Medulla oblongata (tissue), 1 donor: ENCODE measurements at regions not wholly inside any gene's neighbourhood (a gene's known extent, or its start where the extent isn't known, plus 50 kb on each side); places are given as distances from the start of the nearest gene placed in this dataset.

ENCODE experiments used
- DNase-seq: peaks from one replicate; pipeline ENCODE4 v3.0.0-alpha.2; 2015; ENCODE audit errors: extremely low spot score

DNA sequence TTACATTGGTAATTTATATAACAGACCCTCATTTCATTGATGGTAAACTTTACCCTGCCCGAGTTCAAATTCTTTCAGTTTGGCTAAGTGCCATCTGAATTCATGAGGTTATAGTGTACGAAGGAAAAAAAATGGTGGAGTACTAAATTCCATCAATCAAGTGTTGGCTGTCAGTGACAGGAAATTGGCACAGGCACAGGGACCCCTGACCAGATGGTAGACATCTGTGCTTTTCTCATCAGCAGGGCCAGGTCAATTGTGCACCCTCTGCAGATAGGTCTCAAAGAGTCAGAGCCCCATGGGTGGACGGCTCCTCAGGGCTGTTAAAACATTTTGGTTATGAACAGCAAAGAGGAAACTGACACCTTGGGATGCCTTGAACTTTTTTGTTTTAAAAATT, 439.2 kb downstream of the SETBP1 start:
- DNase-seq: no peak

GRCh38 chr18:45121146-45121545, 440.5 kb downstream of the SETBP1 start:
- no peak for DNase-seq

- no peak for DNase-seq
Measured at GRCh38 chr18:45122506-45122905, 441.8 kb downstream of the SETBP1 start.

- DNase-seq: no peak
Measured at GRCh38 chr18:45127405-45127804, 446.7 kb downstream of the SETBP1 start.

DNA sequence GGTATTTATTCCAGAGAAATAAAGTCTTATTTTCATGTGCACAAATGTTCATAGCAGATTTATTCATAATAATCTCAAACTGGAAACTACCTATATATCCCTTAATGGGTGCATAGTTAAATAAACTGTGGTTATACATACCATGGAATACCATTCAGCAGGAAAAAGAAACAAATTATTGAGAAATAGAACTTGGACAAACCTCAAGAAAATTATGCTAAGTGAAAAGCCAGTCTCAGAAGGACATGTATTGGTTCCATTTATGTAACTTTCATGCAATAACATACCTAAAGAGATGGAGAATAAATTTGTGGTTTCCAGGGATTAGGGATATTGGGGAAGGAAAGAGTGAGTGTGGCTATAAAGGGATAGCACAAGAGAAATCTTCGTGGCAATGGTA, 452.6 kb downstream of the SETBP1 start:
- DNase-seq: no peak

DNA sequence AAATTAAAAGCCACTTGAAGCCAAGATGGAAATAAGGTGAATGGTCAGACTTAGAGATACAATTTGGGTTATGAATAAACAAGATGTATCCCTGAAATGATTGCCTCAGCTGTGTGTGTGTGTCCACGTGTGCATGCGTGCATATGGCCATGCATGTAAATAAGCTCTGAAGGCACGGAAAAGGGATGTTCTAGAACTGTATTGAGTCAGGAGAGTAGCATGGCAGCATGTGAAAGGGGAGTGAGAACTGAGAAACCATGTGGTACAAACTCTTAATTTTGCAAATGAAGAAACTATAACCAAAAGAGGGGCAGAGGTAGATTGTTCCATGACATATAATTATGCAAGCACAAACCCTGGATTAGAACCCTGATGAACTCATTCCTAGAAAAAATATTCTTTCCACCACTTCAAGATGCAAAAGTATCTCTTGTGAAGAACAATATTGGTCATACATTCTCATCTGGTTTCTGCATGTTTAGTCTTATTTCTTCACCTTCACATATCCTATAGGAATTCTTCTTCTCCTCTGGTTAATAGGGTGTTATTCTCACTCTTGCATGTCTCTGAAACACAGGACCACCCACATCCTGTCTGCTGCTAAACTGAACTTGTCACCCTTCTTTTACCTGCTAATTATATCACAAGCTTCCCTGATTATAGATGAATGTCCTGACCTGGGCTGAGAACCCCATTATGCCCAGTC, 455.8 kb downstream of the SETBP1 start:
- DNase-seq: no peak

DNA sequence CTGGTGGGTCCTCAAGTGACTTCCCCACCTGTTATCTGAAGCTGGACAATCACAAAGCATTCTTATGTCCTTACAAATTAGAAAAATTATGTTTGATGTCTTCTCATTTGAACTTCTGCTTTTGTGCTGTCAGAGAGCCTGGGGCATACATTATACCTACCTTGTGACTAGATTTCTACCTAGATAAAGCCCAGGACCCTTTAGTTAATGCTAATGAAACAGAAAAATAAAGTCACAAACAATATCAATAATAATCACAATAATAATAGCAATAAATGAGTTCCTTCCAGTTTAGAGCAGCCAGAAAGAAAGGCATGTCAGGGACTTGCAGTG, 456.4 kb downstream of the SETBP1 start:
- no peak for DNase-seq

- no peak for DNase-seq
Measured at GRCh38 chr18:45139478-45139877, 458.8 kb downstream of the SETBP1 start.

- DNase-seq: no peak
Measured at GRCh38 chr18:45142868-45143267, 462.2 kb downstream of the SETBP1 start.

- no peak for DNase-seq
Measured at GRCh38 chr18:45149712-45150111, 465.6 kb upstream of the SLC14A2 start.

DNA sequence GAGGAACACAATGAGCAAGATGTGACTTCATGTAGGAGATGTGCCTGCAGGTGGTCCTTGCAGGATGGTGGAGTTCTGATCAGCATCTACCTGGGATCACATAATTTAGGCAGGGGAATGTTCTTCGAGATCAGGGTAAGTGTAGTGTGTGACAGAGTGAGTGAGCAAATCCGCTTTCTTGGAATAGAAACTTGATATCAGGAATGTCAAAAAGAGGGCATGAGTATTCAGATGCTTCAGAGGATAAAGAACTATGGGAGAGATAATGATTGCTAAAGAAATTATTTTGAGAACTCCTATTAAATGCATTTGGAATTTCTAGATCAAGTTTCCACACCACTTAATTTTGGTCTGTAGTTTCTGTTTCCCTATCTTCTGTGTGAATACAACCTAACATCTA, 463.6 kb upstream of the SLC14A2 start:
- no peak for DNase-seq

DNA sequence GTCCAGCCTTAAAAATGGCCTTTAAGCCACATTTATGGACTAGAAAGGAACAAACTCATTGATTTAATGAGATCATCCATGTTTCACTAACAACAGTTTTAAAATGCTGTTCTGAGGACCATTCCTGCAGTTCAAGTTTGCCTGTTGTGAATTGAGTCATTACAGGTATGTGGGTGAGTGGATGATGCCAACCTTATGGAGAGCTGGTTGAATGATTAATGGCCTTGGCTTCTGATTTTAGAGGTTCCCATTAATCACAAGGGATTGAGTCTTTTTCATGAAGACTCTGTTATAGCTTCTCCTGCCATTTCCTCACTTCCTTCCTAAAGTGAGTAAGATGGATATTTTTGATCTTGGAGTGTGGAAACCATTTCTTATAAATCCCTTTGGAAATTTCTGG, 459.8 kb upstream of the SLC14A2 start:
- DNase-seq: no peak

DNA sequence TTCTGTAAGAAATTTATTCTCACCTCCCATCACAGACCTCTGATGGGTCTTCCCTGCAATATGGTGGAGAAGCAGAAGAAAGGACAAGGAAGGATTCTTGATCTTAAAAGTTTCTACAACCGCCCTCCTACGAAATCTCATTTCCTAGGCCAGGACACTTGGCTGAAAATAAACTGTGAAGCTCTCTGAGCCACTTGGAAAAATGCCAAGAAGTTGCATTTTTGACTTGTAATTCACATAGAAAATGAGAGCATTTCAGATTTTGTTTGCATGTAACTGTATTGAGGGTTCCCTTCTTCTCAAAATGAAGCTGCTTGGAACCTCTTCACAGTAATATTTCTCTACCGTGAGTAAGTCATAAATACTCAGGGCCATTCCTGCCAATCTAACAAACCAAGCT, 458.3 kb upstream of the SLC14A2 start:
- DNase-seq: no peak

DNA sequence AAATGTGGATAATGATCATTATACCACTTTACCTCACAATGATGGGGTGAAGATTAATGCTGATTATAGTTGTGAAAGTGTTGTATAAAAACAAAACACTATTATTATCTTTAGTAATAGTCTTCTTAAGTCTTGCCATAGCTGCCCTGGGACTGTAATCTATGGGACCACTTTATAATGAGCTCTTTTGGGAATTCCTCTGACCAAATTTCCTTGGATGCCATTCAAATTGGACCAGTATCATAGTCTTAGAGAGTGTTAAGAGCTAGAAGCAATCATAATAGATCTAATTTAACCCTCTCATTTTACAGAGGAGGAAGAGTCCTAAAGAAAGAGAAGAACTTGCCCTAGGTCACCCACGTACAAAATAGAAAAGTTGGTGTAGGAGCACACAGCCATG, 457.7 kb upstream of the SLC14A2 start:
- no peak for DNase-seq

GRCh38 chr18:45161850-45162249, 453.4 kb upstream of the SLC14A2 start:
- no peak for DNase-seq

DNA sequence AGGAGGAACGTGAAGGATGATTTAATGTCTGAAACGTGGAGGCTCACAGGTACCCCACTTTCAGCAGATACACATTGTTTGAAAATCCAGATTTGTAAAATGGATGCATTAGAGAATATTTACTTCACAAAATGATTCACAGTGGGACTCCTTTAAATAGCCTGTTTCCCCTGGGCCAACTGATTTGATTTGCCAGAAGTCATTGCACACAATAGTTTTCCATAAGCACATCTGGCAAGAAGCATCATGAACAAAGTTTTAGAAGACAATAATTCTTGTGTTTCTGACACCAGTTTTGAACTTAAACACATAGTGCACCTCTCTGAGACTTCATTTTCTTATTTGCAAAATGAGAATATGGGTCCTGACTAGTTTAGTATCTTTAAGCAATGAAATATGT, 451.4 kb upstream of the SLC14A2 start:
- no peak for DNase-seq

DNA sequence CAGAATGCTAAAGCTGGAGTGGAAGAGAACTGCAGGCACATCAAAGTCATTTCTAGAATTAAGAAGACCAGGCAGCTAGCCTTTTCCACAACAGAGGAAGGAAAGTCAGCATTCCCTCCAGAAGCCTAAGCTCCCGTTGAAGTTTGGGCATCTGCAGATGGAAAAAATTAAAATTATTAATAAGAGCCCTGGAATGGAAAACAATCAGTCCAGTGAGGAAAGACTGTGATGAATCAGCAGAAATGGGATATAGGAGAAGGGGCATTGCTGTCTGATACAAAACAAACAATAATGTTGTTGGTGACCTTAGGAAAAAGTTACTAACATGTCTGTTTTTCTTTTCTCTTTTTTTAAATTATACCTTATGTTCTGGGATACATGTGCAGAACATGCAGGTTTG, 450.7 kb upstream of the SLC14A2 start:
- DNase-seq: no peak

DNA sequence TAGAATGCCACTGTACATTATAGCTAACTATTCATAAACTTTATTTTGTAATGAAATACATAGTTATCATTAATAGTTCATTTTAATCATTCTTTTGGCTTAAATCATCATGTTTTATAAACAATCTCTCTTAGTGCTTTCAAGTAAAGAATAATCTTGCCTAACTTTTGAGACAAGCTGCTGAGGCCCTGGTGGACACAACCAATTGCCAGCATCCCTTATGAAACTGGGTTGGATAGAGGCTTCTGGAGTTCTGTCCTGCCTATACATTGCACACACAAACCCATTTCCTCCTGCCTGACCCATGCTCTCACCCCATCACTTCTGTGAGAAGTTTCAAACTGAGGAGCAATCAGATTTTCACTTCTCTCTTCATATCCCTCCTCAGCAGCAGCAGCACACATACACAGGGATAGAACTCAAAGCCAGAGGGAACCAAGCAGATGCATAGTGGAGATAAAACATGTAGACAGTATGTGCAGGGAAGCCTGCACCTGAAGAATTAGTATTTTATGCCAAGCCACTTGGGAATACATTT, 450.0 kb upstream of the SLC14A2 start:
- DNase-seq: peak; percentile 20

DNA sequence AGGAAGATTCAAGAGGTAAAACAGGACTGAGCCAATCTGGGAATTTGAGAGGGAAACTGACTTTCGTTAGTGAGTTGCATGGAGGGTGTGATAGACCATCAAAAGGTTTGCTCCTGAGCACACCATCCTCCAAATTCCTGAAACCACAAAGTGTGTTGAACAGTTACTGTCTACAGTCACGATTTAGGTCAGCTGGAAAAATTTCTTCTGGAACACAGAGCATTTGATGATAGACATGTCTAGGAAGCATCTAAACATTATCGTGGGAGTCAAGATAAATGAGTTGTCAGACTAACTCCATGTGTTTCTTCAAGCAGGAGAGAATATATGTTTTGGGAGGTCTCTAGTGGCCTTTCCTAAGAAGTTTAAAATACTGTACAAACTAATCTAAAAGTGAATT, 449.4 kb upstream of the SLC14A2 start:
- DNase-seq: no peak

- no peak for DNase-seq
Measured at GRCh38 chr18:45166341-45166835, 448.9 kb upstream of the SLC14A2 start.

- DNase-seq: no peak
Measured at GRCh38 chr18:45166836-45167551, 448.3 kb upstream of the SLC14A2 start.

DNA sequence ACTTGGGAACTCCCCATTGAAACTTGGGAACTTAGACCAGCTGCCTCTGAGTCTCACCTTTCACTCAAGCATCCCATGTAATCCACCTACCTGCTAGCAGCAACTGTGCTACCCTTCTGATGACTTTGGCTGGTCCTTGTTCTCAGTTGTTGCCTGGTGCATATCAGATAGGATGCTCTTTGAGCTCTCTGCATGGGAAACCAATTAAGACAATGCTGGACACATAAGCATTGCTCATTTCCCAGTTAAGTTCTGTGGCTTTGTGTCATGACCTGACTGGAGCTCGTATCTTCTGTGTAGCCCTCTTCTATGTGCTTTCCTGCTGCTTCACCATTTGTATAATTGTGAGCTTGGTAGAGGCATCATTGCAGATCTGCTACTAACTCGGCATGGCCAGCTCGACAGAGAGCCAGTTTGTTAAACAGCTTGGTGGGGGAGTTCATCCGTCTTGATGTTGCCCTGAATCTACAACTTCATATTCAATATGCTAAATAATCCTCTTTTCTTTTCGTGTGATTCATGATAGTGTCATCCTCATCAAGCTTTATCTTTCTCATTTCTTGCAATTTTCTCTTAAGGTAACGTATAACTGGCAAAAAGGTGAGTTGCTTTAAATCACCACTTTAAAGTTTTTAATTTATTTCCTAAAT, 447.5 kb upstream of the SLC14A2 start:
- no peak for DNase-seq
